Suppressor macrophage treated with lipopolysaccharide for 1 hour (primary cell): ENCODE measurements at regions not wholly inside any gene's neighbourhood (a gene's known extent, or its start where the extent isn't known, plus 50 kb on each side); places are given as distances from the start of the nearest gene placed in this dataset.
A peak's percentile ranks its signal among the peaks of the same experiment; 100 is the strongest.
"Not testable (repeated sequence)": the region's sequence is repeated elsewhere in the genome, so short reads cannot be mapped to it uniquely, and the experiment has no call there.

Experiments
- DNase-seq, 3 donors: peaks; one replicate each; pipeline ENCODE4 v3.0.0-alpha.2; 2020 to 2022

DNA sequence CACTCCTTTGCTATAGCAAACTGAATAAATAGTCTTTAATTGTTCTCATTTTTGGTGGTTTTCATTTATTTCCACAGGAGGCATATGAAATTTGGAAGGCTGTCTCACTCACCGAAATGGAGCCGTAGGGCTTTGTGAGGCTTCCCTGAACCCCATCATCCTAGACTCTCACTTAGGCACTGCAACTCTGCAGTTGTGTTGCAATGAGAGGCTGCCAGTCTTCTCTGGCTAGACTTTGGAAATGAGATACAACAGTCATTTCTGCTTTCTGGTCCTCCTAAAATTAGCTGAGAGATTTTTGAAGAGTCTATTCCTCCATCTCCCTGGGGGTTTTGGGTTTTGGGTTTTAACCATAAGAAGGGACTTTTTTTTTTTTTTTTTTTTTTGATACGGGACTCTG lies 146.5 kb downstream of the SH3BGRL start:
- DNase-seq: no peak

DNA sequence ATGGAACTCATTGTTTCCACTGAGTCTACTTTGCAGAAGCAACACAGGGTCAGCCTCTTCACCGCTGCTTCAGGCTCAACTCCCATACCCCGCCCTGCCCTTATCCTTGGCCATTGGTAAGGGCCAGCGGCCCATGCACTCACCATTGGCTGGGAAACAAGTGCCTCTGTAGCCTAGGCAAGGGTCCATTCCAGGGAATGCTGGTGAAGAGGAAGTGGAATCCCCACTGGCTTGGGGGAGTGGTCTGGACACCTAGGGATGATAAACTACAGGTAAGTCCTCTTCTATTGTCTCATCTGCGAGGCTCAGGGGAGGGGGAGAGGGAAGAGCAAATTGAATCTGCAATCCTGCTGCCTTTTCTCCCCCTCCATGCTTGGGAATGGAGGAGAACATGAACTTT lies 153.1 kb downstream of the SH3BGRL start:
- no peak for DNase-seq

DNA sequence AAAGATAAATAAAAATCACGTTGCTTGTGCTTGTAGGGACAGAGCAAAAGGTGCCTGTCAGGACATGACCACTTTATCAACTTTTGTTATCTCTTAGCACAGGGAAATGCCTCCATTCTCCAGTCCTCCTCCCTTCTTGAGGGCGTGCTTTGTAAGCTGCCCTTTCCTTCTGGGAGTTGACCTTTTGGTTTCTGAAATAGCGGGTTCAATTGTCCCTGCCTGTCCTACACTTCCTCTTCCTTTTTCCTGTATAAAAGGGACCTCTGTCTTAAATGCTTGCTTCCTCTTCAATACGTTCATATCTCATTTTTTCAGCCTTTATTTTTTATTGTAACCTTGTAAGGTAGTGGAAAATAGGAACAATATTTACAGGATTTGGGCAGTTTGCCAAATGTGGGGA lies 153.5 kb downstream of the SH3BGRL start:
- DNase-seq: no peak

DNA sequence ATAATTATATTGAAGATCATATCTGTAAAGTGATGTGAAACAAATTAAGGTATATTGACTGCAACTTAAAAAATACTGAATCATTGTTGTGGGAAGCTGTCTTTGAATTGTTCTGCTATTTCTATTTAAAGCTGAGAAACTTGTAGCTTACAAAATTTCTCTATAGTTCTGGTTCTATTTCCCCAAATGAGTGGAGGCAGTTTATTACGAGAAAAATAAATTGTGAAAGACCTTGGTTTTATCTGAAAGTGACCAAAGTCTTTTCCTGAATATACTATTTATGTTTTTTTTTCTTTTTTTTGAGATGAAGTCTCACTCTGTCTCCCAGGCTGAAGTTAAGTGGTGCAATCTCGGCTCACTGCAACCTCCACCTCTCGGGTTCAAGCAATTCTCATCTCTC lies 165.4 kb downstream of the SH3BGRL start:
- peak in 2 of 3 donors; percentile 30 to 35 for DNase-seq

DNA sequence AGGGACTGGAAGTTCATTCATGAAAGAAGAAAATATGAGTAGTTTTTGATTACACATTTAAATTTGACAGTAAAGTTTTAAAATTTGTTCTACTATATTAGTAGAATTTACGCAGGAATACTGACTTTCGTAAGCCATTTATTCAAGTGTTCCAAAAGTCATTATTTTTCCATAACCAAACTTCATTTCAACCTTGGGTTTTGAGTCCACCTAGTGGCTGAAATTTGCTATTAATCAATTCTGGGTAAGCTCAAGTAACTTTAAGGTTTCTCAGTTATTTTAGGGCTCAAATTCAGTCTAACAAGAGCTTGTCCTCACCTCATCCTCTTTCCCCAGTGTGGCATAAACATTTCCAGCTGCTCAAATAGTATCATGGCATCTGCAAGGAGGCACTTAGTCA lies 175.4 kb downstream of the SH3BGRL start:
- DNase-seq: peak; percentile 26 to 46 (median 46)

DNA sequence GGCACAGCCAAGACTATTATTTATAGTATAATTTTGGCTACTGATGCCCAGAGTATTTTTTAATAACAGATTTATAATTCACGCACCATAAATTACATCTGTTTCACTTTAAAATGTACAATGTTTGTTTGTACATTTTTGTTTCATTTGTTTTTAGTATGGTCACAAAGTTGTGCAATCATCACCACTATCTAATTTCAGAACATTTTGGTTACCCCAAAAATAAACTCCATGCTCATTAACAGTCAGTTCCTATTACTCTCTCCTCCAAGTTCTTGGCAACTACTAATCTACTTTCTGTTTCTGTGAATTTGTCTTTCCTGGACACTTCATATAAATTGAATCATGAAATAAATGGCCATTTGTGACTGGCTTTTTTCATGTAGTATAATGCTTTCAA lies 176.7 kb downstream of the SH3BGRL start:
- no peak for DNase-seq

DNA sequence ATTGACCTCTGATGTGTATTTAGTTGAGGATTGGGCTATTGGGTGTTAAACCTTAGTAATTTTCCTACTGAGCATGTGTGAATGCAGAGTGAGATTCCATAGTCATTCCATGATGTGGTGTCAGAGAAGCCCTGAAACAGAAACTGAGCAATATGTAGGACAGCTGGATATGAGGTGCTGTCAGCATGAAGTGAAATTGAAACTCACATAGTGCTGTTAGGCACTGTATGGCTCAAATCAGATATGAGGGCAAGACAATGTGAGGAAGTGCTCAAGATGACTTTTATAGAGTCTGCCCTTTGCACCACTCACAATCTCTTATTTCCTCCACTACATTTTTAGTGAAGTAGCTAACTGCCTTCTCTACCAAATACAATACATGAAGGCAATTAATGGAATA lies 188.3 kb downstream of the SH3BGRL start:
- DNase-seq: peak in 2 of 3 donors; percentile 6 to 25

DNA sequence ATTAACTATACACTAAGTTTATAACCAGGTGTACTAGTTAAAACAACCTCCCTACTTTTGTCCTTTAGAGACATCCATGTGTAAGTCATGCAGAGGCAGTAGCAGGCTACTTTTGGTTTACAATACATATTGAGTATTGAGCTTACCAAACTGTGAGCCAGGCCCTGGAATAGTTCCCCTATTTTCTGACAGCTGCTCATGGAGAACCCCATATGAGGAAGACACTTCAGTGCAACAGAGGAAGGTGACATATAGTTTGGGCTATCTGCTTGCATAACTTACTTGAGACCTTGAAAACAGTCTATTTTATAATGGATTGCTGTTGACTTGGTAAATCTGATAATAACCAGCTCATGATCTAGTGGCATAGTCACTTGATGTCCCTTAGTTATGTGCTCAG lies 190.5 kb downstream of the SH3BGRL start:
- DNase-seq: peak; percentile 33 to 44 (median 36)

DNA sequence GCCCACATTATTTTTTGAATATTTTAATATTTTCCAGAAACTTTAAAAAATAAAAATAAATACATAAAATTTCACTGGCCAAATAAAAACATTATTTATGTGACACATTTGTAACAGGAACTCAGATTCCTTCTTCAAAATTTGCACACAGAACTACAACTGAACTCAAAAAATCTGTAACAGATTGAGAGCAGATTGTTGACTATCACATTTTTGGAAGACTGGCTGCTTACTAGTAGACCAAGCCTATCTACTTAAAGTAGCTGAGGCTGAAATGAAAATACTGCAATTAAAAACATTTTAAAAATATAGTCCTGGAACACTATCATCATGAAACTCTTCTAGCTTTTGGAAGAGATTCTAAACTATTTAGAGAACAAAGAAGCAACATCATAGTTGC lies 203.9 kb downstream of the SH3BGRL start:
- no peak for DNase-seq

DNA sequence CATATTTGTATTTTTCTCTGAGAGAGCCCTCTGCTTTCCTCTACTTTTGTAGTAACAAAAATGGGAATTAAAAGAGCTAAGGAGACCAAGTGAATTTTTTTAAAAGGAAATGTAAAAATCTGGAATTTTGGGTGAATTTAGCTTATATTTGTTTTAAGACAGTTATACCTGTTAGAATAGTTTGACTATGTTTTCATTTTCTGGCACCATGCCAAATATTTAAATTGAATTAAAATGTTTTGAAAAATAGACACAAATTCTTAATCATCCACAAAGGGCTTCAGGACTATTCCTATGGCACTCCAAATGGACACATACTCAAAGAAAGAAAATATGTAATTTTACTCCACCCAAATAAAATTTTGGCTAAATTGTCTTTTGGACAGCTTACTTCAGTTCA lies 209.6 kb downstream of the SH3BGRL start:
- DNase-seq: no peak

DNA sequence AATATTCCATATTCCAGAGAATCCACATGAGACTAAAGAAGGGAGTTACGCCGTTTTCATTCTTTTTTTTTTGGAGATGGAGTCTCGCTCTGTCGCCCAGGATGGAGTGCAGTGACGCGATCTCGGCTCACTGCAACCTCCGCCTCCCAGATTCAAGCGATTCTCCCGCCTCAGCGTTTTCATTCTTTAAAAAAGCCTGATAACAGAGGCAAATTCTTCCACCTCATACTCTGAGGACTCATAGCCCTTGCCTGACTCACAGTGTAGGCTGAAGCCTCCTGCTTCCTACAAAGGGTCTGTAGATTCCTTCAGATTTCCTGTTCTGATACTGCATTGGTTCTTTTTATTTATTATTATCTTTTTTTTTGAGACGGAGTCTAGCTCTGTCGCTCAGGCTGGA lies 210.5 kb downstream of the SH3BGRL start:
- no peak for DNase-seq

DNA sequence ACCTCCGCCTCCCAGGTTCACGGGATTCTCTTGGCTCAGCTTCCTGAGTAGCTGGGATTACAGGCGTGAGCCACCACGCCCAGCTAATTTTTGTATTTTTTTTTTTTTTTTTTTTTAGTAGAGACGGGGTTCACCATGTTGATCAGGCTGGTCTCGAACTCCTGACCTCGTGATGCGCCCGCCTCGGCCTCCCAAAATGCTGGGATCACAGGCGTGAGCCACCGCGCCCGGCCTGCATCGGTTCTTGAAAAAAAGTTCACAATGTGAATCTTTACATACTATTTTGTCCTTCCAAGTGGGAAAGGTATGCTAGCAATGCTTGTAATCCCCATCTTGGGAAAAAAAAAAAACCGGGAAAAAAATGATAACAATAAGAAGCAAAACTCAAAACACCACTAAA lies 211.0 kb downstream of the SH3BGRL start:
- DNase-seq: not testable (repeated sequence)

DNA sequence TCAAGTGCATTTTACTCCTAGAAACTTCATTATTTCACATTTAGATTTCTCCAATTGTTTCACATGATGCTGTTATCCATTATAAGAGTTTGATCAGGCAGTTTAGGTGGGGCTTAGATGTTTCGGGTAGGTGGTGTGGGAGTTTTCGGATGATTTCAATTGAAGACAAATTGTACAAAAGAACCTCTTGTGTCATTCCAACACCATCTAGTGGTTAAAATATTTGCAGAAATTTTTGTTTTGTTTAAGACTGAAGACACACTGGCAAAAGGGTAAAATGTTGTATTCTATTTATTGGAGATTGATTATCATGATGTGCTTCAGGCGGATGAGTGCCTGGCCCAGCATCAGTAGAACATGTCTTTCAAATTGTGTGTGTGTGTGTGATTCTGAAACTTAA lies 212.7 kb downstream of the SH3BGRL start:
- DNase-seq: peak in 2 of 3 donors; percentile 12 to 18
